Right renal pelvis (tissue), 4 donors: ENCODE measurements at regions not wholly inside any gene's neighbourhood (a gene's known extent, or its start where the extent isn't known, plus 50 kb on each side); places are given as distances from the start of the nearest gene placed in this dataset.

Experiments
- DNase-seq, 4 donors: peaks; one replicate each; pipeline ENCODE4 v3.0.0-alpha.2; 2013; ENCODE audit warnings: low read depth in 4 of 4, low spot score in 3 of 4, missing footprints in 1 of 4

DNA sequence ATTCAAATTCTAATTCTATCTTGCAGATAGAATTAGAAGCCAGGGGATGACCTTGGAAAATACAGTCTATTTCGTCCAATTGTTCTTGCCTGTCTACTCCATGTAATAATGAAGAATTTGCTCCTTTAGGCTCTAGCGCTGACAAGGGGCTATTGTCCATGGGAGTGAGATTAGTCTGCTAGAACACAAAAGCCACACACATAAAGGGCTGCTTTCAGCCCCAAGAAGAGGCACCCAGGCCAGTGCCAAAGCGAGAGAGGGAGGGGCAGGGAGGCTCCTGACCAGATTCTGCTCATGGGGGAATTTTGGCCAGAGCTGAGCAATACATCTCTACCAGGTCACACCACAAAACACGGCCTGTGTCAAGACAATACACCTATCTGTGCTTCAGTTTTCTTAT lies 1306.9 kb downstream of the UQCRFS1 start:
- no peak for DNase-seq

DNA sequence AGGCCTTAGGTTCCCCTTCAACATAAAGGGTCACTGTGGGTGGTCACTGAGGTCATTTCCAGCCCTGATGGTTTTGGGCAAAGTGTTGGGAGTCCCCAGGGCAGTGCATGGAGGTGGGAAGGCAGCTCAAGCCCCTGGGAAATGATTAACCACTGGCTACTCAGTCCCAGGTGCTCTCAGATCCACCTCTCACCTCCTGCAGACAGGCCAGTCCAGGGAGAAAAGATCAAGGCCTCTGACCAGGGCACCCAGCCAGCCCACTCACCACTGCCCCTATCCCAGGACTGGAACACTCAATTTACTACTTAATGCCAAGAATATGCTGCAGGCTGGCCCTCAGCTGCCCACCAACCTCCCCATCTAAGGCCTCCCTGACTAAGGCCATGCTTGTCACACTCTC lies 1307.9 kb downstream of the UQCRFS1 start:
- DNase-seq: no peak

DNA sequence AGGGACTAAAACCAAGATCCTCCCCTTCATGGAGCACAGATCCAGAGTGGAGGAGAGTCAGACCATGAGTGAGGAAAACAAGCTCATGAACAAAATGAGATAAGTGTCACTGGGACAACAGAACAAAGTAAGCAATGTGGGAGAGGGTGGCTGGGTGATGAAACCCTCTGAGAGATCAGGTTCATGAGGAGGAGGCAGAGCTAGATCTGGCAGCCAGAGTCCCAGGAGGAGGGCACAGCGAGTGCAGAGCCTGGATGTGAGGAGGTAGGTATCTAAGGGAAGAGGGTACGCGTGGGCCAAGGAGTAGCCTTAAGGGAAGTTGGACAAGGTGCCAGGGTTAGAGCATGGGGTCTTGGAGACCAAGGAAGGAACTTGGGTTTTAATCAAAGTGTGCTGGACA lies 1311.9 kb downstream of the UQCRFS1 start:
- no peak for DNase-seq

DNA sequence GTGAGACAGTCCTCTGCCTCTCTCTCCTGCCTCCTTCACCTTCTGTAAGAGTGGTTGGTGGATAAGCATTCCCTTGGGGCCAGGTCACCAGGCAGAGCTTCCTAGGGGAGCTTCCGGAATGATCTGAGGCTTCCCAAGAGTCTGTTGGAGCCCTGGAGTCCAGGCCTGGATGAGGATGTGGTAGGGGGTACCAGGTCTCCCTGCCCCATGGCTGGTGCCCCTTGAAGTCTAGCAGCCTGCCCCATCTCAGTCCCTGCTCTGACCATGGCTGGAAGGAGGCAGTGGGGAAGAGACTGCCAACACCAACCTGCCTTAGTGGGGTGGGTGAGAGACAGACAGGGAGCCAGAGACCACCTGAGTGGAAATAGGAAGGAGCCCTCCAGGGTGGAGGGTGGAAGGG lies 1316.9 kb downstream of the UQCRFS1 start:
- DNase-seq: no peak

DNA sequence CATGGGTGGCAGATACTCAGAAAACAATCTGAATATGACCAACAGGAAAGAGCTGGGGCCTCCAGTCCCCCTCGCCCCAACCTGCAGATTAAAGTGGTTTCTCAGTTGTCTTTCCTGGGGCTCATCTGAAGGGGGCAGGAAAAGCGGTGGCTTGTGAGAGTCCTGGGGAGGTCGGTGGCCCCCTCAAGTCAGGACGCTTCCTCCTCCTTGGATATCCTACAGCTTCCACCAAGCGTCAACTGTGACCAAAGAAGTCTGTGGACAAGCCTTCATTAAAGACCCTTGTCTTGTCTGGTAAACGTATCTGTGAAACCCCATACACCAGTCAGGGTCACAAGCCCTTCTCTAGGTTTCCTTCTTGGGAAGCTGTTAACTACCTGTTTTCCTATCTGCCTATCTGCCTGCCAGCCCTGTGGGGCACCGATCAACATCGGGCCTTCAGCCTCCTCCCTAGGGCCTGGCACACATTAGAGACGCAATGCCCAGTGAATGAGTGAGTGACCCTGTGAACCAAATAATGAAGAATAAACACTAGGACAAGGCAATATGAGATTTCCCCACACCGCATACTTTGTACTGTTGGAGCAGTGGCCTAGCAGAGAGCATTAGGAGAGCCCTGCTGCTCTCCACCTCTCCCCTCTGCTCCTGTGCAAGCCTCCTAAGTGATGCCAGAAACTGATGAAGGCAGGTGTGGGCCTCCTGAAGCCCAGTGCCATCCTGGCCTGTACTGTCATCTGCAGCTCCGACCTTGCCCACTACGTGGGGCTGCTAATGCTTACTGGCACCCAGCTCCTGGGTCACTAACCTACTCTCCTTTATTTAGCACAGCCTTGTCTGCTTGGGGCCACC lies 1317.8 kb downstream of the UQCRFS1 start:
- no peak for DNase-seq

DNA sequence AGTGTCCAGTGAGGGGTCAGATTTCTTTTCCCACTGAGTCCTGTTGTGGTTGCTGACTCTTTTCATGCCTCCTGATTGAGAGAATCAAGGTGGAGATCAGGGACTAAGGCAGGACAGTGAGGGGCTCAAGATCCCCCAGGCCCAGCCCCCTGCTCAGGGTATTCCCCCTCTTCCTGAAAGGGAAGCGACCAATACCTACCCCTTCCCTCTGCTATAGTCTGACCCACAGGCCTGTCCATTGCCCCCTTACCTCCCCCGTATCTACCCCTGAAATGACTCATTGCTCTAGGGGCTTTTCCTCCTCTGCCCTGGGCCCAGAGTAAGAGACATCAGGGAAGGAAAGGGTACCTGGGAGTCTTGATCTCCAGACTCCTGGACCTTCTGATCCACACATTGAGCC lies 1320.5 kb downstream of the UQCRFS1 start:
- DNase-seq: no peak

DNA sequence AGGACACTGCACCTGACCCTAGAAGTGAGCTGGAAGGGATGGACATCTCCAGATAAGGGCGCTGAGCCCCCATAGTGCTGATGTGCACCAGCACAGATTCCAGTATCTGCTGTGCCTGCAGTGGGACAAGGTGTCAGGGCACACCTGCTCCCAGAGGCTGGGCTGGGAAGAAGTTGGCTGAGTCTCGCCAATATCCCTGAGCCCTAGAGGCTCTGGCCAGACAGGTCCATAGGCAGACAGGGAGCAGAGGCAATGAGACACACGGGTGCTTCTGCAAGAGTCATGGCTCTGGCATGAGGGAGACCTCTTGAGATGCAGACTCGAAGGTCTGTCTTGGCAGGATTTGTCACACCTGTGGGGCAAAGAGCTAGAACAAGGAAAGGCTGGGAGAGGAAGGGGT lies 1321.5 kb downstream of the UQCRFS1 start:
- DNase-seq: no peak

DNA sequence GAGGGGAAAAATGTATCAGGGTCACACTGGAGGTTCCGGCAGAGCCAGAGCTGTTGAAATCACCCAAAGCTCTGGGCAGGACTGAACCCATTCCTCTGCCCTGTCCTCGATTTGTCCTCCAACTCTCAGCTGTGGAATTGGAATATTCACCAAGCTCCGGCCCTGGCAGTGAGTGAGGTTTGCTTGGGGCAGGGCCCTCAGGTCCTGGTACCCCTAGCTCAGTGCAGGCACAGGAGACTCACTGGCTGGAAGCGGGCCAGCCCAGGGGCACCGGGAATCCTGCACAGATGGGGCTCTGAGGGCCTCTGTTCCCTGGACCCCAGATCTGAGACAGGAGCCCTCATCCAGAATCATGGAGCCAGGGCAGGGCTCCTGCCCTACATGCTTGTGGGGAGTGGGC lies 1322.3 kb downstream of the UQCRFS1 start:
- no peak for DNase-seq

DNA sequence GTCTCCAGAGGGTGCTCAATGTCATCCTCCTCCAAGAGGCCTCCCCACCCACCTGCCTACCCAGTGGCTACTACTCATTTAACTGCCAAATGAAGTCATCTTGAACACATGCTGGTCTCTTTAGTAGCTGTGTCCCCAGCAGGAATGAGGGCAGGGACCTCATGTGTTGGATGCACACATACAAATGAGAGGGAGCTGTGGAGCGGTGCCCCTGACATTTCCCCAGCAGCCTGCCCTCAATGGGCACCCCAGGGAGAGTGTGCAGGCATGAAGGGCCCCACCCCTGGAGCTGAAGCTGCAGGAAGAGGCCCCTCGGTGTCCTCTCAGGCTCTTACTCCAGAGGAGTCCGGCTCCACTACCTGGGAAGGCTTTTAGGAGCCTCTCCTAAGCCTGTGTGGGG lies 1322.7 kb downstream of the UQCRFS1 start:
- DNase-seq: no peak

DNA sequence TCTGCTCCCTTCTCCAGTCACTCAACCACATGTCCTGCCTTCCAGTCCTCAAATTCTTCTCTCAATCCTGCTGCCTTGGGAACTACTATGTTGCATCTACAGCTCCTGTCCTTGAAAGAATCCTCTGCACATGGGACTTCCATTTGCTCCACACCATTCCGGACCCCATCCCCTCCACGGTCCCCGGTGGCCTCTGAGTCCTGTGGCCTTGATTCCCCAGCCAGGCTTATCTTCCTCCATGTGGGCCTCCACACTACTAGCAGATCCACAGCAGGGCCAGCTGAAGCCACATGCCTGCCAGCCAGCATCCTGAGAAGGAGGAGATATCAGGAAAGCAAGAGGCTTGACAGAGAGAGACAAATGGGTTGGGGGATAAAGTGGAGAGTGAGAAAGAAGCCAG lies 1323.8 kb downstream of the UQCRFS1 start:
- DNase-seq: no peak

DNA sequence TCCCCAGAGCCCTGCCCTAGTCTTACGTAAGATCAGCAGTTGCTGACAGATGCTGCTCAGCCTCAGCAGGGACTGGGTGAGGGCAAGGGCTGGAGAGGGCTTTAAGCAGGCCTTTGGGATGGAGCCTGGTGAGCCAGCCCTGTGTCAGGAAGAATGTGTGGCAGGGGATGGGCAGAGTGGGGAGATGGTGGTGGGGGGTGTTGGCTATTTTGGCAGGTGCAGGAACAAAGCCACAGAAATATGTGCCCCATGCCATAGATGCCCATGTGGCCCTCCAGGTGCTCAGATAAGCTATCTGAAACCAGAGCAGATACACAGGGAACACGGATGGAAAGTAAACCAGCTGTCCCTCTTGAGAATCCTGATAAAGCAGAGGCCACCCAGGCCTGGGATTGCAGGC lies 1325.0 kb downstream of the UQCRFS1 start:
- DNase-seq: no peak

DNA sequence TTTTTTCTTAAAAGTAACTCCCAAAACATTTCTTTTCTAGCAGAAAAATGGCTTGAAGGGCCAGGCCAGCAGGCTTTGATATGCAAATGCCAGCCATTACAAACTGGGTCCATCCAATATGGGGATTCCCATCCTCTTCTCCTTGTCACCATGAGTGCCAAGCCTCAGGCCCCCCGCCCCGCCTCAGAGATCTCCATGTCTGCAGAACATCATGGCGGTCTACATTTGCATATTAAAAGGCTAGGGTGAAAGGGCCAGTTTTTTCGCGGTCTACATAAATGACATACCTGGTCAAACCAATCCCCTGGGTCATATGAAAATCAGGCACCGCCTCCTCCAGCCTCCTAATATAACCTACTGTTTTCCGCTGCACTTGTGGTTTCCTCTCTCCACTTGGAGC lies 1327.6 kb downstream of the UQCRFS1 start:
- no peak for DNase-seq

DNA sequence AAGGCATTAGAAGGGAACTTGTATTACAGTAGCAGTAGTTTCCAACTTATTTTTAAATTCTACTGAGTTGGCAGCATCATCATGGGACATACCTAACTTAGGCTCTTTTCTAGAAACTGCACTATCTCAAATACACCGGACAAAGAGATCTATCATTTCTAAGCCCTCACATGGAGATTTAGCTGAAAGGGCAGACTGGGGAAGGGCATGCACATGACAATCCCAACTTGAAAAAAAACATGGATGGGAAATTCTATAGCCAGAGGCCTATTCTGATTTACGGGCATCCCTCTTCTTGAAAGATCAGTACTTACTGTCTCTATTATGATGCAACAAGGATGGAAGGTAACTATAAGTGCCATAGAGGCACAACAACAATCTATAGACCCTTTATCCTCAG lies 1328.6 kb downstream of the UQCRFS1 start:
- DNase-seq: no peak

DNA sequence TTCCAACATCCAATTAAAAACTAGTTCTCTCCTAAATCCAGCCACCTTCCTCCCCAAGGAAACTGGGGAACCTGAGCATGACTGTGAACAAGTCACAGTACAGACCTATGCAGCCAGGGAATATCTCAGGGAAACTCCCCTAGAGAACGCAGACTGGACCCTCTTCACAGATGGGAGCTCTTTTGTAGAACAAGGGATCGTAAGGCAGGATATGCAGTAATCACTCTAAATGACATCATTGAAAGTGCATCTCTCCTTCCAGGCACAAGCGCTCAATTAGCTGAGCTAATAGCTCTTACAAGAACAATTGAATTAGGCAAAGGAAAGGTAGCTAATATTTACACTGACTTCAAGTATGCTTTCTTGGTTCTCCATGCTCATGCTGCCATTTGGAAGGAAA lies 1331.7 kb downstream of the UQCRFS1 start:
- no peak for DNase-seq

DNA sequence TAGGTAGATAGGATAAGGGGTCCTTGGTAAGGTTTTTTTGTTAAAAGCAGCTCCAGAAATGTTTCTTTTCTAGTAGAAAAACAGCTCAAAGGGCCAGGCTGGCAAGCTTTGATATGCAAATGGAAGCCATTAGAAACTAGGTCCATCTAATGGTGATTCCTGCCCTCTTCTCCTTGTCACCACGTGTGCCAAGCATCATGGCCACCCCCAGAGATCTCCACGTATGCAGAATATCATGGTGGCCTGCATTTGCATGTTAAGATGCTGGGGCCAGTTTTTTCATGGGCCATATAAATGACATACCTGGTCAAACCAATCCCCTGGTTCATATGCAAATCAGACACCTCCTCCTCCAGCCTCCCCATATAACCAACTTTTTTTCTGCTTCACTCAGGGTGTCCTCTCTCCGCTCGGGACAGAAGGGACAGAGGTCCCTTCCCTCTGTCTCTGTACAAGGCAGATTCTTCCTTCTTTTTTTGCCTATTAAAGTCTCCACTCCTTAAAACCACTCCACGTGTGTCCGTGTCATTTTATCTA lies 1335.9 kb downstream of the UQCRFS1 start:
- DNase-seq: no peak

DNA sequence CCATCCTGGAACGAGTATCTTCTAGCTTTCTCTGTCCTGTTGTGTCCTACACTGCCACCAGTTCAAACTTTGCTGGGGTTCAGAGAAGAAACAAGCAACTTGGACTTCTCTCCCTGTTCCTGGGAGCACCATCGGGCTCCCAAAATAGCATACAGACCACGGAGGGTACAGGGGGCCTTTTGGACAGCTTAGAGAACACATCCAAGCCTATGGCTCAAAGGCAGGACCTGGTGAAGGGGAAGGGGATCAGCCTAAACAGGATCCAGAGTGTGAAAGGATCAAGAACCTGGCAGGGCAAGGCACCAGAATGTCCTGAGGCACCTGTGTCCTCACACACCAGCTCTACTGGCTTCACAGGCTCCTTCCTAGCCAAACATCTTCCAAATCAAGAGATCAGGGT lies 1336.5 kb downstream of the UQCRFS1 start:
- DNase-seq: no peak

DNA sequence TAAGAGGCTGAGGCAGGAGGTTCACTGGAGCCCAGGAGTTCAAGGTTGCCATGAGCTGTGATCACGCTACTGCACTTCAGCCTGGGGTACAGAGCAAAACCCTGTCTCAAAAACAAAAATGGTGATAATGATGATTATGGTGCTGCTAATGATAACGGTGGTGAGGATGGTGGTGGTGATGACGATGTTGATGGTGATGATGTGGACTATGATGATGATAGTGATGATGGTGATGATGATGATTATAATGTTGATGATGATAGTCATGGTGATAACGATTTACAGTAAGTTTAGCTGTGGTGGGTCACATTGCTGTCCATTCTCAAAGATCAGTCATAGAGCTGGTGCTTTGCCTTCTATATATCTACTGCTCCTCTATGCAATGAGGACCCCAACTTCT lies 1340.6 kb downstream of the UQCRFS1 start:
- no peak for DNase-seq

DNA sequence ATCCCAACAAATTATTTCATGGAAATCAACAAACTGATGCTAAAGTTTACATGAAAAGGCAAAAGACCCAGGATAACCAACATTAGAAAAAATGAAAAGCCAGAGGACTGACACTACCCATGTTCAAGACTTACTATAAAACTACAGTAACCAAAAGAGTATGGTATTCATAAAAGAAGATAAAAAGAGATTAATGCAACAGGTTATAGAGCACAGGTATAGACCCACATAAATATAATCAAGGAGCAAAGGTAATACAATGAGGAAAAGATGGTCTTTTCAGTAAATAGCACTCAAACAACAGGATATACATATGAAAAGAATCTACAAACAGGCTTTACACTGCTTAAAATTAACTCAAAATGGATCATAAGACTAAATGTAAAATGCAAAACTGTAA lies 1342.7 kb downstream of the UQCRFS1 start:
- DNase-seq: no peak

DNA sequence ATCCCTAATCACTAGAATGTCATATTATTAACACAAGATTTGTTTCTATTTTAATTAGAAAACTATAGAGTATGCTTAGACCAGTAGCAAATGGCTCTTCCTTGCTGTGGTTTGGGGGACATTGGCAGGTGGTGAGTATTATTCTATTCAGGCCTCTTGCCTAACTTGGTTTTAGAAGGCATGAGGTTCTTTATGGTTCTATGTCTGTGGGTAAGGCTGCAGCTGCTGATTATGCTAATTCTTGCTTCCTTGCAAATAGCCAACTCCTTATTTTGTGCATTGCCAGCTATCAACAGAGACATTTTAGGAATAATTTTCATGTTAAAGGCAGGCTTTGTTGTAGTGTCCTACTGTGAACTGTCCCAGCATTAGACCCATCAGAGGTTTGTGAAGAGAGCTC lies 1344.9 kb downstream of the UQCRFS1 start:
- DNase-seq: no peak

DNA sequence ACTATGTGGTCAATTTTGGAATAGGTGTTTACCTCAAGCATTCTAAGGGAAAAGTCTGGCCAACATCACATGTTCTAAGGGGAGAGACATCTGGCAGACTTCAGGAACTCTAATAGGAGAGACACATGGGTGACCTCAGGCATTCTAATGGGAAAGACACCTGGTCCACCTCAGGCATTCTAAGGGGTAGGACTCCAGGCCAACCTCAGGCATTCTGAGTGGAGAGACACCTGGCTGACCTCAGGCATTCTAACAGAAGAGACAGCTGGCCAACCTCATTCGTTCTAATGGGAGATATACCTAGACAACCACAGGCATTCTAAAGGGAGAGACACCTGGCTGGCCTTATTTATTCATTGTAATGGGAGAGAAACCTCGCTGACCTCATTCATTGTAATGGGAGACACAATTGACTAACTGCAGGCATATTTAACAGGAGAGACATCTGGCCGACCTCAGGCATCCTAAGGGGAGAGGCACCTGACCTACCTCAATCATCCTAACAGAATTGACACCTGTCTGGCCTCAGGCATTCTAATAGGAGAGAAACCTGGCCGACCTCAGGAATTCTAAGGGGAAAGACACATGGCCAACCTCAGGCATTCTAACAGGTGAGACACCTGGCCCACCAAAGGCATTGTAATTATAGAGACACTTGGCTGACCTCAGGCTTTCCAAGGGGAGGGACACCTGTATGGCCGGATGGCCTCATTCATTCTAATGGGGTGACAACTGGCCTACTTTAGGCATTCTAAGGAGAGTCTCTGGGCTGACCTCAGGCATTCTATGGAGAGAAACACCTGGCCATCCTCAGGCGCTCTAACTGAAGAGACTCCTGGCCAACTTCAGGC lies 1346.8 kb downstream of the UQCRFS1 start:
- DNase-seq: no peak

DNA sequence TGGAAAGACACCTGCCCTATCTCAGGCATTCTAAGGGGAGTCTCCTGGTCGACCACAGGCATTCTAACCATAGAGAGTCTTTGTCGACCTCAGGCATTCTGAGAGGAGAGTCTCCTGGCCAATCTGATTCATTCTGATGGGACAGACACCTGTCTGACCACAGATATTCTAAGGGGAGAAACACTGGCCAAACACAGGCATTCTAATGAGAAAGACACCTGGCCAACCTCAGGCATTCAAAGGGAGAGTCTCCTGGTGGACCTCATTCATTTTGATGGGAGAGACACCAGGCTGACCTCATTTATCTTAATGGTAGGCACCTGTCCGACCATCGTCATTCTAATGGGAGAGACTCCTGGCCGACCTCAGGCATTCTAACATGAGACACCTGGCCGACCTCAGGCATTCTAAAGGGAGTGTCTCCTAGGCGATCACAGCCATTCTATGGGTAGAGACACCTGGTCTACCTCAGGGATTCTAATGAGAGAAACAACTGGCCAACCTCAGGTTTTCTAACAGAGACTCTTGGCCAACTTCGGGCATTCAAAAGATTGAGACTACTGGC lies 1351.5 kb downstream of the UQCRFS1 start:
- DNase-seq: no peak
